ENCODE measurements at regions not wholly inside any gene's neighbourhood (a gene's known extent, or its start where the extent isn't known, plus 50 kb on each side); places are given as distances from the start of the nearest gene placed in this dataset.

GRCh38 chr7:20980232-20980631, 193.5 kb upstream of the SP8 start:
- TF ChIP-seq NFE2L2 (IDR thresholded peaks at IDR 0.05; ENCODE audit: low read depth, low read length) = no peak
- no peak for TF ChIP-seq CTCF (conservative IDR thresholded peaks at IDR 0.05; ENCODE audit: low read depth, low read length)
- no peak for TF ChIP-seq SMC3 (IDR thresholded peaks at IDR 0.05; ENCODE audit: low read depth, low read length)
- Histone ChIP-seq H2AFZ (replicated peaks; ENCODE audit: low read length, poor library complexity) (no peak overlapping the region), H2BK15ac (ENCODE audit: low read depth, low read length) (no peak overlapping the region), H3K56ac (ENCODE audit: extremely low read depth, insufficient read depth, low read length) (no peak overlapping the region), H3K27ac (ENCODE audit: insufficient read depth, low read length) (no peak overlapping the region), H2BK20ac (ENCODE audit: low read depth, low read length) (no peak overlapping the region), H2AK5ac (ENCODE audit: low read depth, low read length) (no peak overlapping the region), H3K4me3 (ENCODE audit: insufficient read depth, low read depth, low read length) (no peak overlapping the region), H3K4ac (ENCODE audit: low read depth, low read length) (no peak overlapping the region), H3K4me2 (ENCODE audit: low read depth, low read length) (no peak overlapping the region), H2AK9ac (replicated peaks; ENCODE audit: low read depth, low read length, poor library complexity) (no peak overlapping the region), H3K79me1 (ENCODE audit: low read depth in 1 of 2, low read length in 2 of 2) (no peaks in the 10 kb centered on the region), H4K5ac (ENCODE audit: low read depth, low read length) (no peak overlapping the region), H3K9me1 (ENCODE audit: insufficient read depth, low read length) (no peaks in the 10 kb centered on the region), H3K4me1 (ENCODE audit: control insufficient read depth, insufficient read depth, low read length) (no peaks in the 10 kb centered on the region), H3K9me3 (ENCODE audit: control insufficient read depth, insufficient read depth, low read length) (peaks cover 11% of the 10 kb centered on the region), H3K9ac (ENCODE audit: low read depth, low read length) (no peak overlapping the region), H3K36me3 (ENCODE audit: control insufficient read depth, insufficient read depth, low read length) (no peaks in the 10 kb centered on the region), H3K18ac (ENCODE audit: low read depth, low read length) (no peak overlapping the region), H3K23ac (ENCODE audit: low read depth, low read length) (no peak overlapping the region), H3K14ac (replicated peaks; ENCODE audit: low read depth, low read length) (no peak overlapping the region), H4K8ac (ENCODE audit: low read depth in 2 of 2, low read length in 2 of 2) (no peak overlapping the region), H3K27me3 (ENCODE audit: control insufficient read depth, insufficient read depth, low read length) (no peaks in the 10 kb centered on the region), H4K20me1 (ENCODE audit: insufficient read depth, low read length) (no peaks in the 10 kb centered on the region), H4K91ac (ENCODE audit: insufficient read depth, low read depth, low read length) (no peak overlapping the region), H2BK120ac (ENCODE audit: low read depth, low read length) (no peak overlapping the region), H2BK5ac (ENCODE audit: low read depth, low read length, poor library complexity, severe bottlenecking) (no peak overlapping the region)
- WGBS, 2 experiments (ENCODE audit: extremely low coverage in 2 of 2, insufficient read length in 1 of 2) = no CpG with 5 or more reads among the region's 8 CpGs
- in situ Hi-C loops (cut with MboI; ENCODE audit: low sequenced_read_pairs) = no loop called here
- ATAC-seq (ENCODE audit: low read depth) (no peak), DNase-seq (no peak)
- CTCF ChIA-PET = no interaction called here
- dilution Hi-C loops (cut with HindIII; ENCODE audit: low sequenced_read_pairs, unreplicated experiment) = no loop called here
- POLR2A ChIA-PET (ENCODE audit: unreplicated experiment) = no interaction called here
- intact Hi-C loops (cut with micrococcal nuclease) = no loop called here
- no TSS peak for BruUV-seq (replicated peaks)
